GM12873 (cell line): ENCODE measurements at regions not wholly inside any gene's neighbourhood (a gene's known extent, or its start where the extent isn't known, plus 50 kb on each side); places are given as distances from the start of the nearest gene placed in this dataset.

Experiments used
- CTCF ChIP-seq: IDR thresholded peaks from 2 replicates; pipeline ENCODE4 v1.5.1; 2012; ENCODE audit warnings: low read depth, mild to moderate bottlenecking, moderate library complexity, low read length, control low read depth; ENCODE audit not compliant: insufficient read depth; ENCODE audit errors: missing control alignments

GRCh38 chr15:70190965-70191364 lies 93.2 kb upstream of the TLE3 start:
- TF ChIP-seq CTCF: no peak

- no peak for TF ChIP-seq CTCF
These were observed 92.3 kb upstream of the TLE3 start for GRCh38 chr15:70189826-70190695.

- TF ChIP-seq CTCF: no peak
These were observed 90.6 kb upstream of the TLE3 start for GRCh38 chr15:70188286-70188685.

GRCh38 chr15:70187331-70187730 lies 89.6 kb upstream of the TLE3 start:
- no peak for TF ChIP-seq CTCF

GRCh38 chr15:70186152-70186551 lies 88.4 kb upstream of the TLE3 start:
- TF ChIP-seq CTCF: no peak

GRCh38 chr15:70185251-70185711 lies 87.6 kb upstream of the TLE3 start:
- no peak for TF ChIP-seq CTCF

GRCh38 chr15:70182858-70183695 lies 85.4 kb upstream of the TLE3 start:
- TF ChIP-seq CTCF: peak; percentile 6
